ENCODE measurements at regions not wholly inside any gene's neighbourhood (a gene's known extent, or its start where the extent isn't known, plus 50 kb on each side); places are given as distances from the start of the nearest gene placed in this dataset.

DNA sequence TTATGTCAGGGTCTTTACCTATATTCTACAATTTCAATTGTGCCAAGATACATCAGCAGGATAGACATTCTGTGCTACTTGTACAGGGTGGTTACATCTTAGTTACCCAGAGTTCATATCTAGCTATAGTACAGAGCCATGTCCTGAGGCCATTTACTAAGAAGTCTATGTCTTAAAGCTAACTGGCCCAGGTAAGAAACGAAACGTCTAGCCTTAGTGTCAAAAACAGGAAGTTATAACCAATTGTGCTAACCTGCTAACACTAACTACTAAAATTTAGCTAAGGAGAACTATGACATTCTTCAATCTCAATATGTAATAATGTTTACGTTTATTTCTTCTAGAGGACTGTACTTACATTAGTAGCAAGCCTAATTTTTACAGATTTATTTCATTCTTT is 717.2 kb upstream of the UBE2E2 start:
- no peak for DNase-seq

DNA sequence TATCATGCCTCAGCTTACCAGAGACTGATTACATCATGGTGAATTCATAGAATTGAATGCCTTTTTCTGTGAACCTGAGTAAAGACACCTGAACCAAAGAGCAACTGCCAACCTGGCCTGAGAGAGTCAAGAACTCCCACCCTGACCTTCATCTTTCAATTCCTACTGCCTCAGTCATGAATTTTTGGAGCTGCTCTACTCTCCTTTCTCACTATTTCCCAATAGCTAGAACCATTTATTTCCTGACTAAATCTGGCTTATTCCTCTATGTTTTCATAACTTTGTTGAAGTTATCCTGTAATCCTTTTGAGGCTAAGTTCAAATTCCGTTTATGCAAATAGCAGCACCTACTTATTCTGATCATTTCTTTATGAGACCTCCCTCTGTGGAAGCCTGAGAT is 712.4 kb upstream of the UBE2E2 start:
- no peak for DNase-seq

DNA sequence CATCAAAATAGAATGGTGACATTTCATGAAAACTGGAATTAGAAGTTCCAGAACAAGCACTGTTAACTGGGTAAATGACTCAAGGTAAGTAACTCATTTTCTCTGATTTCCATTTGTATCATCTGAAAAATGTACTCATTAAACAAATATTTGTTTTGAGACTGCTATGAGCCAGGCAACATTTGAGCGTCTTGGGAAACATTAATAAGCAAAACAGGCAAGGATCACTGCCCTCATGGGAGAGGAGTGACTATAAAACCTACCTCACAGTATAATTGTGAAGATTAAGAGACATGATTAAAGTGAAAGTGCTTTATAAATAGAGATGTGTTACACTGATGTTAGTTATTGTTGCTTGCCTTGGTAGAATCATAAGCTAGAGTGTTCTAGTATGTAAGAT is 711.8 kb upstream of the UBE2E2 start:
- no peak for DNase-seq

DNA sequence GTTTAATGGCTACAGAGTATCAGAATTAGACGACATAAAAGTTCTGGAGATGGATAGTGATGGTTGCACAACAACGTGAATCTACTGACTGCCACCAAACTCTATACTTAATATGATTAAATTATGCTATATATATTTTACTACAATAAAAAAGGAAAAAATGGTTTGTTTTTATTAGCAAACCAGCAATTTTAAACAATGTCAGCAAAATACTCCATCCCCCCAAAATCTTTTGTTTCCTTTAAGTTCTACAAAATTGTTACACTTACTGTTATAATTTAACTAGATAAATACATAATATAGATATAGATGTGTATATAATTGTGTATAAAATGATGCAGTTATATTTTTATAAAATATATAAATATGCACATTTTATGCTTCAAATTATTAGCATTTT is 710.8 kb upstream of the UBE2E2 start:
- DNase-seq: no peak

DNA sequence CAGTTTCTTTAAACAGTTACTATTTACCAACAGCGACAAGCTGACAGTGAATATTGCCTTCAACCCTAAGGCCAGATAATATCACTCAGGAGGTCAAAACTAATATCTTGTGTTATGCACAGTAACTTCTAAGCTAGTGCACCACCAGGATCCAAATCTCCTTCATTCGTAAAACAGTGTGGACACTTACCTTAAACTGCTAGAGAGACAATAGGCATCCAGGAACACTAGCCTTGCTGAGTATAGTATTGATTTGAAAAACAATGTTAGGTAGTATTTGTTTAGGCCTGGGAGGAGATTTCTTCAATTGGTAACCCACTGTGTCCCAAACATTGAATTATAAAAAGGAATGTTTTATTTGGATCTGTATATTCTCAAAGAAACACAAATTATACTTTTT is 707.9 kb upstream of the UBE2E2 start:
- no peak for DNase-seq

DNA sequence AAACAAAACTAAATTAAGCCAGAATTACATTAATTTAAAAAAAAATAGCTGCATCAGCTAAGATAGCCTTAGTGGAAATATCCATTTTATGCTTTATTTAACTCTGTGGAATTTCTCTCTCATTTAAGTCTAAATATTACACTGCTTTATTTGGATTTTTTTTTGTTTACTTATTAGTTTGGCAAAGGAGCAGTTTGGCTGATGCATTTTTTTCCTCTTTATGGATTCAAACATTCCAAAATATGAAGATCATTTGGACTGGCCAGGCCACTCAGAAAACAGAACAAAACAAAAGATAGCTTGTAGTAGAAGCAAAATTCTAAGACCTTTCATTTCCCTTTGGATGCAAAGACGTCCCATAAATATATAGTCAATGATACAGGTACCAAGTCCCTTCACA is 707.3 kb upstream of the UBE2E2 start:
- no peak for DNase-seq

DNA sequence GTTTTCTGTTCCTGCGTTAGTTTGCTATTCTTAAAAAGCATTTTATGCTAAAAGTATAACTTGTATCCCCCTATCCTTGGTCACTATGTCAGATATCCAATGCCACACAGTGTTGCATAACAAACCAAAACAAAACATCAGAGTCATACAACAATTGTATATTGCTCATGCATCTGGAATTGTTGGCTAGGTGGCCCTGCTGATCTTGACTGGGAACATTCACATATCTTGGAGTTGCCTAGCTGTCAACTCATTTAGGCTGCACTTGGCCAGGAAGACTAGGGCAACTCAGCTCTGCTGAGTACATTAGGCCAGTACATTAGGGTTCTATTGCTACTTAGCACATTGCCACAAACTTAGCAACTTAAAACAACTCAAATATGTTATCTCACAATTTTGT is 706.5 kb upstream of the UBE2E2 start:
- DNase-seq: no peak

DNA sequence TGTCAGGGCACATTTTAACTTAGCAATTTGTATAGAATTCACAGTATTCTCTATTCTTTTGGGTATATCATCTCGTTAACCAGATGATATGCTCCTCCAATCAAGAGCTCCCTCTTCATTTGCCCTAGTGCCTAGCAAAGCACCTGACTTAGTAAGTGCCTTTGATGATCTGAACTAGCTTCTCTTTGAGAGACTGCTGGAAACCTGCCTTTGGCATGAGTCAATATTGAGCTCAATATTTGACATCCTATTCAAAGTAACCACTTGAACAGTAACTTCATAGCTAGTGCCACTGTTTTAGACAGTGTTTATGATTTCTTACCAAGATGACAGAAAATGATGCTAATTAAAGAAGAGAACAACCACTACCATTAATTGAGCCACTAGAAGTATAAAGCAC is 696.3 kb upstream of the UBE2E2 start:
- DNase-seq: no peak

DNA sequence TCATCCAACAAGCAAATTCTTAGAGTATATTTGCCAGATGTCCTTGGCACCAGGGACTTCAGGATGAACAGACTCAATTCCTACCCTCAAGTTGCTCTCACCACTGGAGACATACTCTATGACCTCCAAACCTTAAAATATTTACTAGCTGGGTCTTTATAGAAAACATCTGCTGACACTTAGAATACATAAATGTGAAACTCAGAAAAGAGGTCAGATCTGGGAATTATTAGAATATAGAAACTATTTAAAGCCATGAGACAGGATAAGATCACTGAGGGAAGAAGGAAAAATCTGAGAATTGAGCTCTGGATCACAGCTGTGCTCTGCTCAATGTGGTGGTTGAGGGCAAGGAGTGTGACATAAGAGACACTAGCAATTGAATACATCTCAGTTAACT is 695.4 kb upstream of the UBE2E2 start:
- no peak for DNase-seq

DNA sequence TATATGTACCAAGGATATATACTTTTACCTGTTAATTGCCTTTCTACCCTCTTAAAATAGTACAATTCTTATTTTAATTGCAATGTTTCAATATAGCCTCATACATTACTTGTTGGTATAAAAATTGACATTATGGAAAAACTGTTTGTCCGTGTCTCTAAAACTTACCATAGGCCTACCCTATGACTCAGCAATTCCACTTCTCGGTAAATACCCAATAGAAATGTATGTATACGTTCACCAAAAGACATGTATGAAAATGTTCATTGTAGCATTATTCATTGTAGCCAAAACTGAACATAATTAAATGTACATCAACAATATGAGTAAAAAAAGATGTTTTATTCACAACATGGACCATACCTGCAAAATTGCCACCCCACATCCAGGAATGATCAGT is 679.2 kb upstream of the UBE2E2 start:
- DNase-seq: no peak

DNA sequence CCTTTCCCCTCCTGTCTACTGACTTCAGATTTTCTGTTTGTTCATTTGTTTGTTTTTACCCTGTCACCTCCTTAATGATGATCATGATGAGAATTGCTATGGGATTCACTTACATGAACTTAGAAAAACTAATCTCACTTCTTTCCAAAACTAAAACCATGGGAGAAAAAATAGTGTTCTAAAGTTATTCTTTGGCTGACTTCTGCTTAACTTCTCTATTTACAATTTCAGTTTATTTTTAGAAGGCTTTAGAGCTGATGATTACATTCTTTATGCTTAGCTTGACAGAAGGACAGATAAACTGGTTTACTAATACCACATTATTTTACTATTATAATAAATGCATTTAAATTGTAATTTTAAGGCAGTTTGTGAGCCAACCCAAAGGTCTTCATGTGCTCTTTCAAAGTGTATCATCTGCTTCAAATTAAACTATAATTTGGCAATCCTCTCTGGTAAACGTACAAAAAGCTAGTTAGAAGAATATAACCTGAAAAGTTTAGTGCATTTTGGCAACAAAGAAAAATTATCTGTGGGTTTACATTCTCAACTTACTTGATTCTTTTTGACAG is 676.8 kb upstream of the UBE2E2 start:
- DNase-seq: peak in 2 of 4 experiments; percentile 2 to 25

DNA sequence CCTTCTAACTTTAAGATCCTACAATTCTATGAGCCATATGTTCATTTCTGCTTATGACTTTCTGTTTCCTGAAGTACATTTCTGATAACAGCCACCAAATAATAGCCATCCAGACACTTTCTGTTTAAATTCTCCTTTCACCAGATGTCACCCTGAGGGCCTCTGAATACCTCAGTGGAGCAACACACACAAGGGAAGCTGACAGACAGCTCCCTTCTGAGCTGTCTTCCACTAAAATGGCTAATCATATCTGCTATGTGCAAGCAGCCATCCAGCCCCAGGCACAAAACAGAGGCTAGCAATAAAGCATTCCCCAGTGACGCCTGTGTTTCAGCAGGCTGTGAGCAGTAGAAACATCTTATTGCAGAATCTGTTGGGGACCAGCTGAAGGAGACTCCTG is 666.6 kb upstream of the UBE2E2 start:
- DNase-seq: no peak

DNA sequence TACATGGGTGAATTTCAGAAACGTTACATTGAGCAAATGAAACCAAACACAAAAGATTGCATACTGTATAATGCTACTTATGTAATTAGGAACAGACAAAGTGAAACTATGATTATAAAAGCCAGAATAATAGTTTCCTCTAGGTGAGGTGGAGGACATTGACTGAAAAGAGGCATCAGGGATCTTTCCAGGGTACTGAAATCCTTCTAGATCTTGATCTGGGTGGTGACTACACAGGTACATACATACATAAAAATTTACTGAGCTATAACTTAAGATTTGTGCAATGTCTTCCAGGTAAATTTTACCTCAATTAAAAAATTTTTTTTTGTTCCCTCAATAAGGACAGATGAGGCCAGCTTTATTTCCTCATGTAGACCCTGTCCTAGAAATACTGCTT is 665.6 kb upstream of the UBE2E2 start:
- DNase-seq: no peak

DNA sequence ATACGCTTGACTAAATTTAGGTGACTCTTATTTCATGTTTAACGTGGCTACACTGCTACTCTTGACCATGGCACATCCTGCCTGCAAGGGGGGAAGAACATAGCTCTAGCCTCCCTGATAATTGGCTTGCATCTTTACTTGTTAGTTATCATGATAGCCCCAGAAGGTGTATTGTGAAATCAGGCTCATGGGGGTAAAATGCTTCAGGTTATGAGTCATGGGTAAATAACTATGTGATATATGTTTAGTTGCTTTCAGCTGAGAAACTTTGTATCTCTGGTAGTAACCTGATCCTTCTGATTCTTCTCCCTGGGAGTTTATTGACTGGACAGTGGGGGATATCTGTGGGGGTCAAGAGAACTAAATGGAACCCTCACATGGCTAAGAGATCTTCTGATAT is 660.8 kb upstream of the UBE2E2 start:
- no peak for DNase-seq

DNA sequence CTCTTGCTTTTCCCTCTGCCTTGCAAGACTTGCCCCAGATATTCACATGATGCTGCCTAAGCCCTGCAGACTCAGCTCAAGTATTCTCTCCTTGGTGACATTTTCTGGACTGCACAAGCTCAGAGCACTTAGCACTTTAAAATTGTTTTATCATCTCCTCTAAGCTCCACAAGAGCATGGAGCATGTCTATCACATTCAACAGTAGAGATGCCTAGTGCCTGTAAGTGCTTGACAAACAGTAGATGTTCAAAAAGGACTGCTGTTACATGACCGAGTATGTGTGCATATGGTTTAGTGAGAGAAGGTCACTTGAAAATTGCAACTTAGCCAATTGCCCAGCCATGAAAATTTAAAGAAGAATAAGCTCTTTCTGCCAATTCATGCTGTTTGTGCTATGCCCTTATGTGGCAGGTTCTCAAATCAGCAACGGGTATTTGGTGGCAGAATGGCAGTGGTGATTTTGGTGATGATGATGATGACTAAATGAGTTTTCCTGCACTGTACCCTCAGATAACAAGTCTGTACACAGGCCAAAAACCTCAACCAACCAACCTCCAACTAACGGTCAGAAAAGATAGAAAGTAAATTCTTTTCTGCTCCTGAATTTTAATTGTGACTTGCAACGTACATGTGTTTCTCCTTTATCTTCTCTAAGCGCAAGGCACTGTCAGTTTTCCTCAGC is 647.2 kb upstream of the UBE2E2 start:
- DNase-seq: no peak

DNA sequence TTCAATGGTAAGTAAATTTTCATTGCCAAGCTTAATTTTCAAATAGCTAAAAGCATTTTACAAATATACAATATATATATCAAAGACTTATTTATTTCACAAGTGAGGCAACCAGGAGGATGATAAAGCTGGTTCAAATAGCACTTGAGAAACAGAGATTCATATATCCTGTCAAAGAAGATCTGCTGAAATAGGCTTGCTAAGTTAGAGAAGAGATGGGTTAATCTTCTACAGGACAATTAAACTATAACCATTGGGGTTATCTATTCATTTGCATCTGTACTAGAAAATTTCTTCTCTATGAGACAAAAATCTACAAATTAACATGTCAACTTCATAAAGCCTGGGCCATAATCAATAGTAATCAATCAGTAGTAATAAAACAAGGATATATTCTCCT is 637.7 kb upstream of the UBE2E2 start:
- DNase-seq: no peak

DNA sequence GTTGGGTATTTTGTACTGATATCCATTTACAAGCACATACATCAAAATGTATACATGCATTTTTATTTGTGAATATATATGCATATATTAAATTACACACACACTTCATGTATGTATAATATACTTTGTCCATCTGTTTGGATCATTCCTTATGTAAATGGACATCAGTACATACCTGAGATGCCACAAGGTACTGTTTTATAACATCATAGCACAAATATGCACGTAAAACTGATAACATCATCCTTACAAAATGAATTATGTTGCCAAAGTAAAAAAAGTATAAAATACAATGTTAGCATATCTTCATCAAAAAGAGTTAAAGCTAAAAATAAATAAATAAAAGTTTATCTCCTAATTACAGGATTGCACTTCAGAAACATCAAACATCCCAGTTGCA is 634.8 kb upstream of the UBE2E2 start:
- DNase-seq: no peak

DNA sequence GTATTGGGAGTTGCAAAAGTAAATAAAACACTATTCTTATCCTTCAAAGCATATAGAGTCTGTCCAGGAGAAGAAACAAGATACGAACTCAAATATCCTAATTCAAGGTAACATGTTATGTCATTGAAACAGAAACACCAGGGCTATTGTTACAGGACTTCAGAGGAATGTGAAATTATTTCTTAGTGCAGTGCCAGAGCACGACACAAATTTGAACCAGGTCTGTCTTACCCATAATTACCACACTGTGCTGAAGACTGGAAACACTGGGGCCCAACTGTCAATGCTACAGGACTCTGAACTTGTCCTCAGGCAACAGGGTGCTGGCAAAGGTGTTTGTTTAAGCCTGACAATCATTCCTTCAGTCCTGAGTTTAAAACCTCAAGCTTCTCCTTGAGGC is 633.6 kb upstream of the UBE2E2 start:
- no peak for DNase-seq

DNA sequence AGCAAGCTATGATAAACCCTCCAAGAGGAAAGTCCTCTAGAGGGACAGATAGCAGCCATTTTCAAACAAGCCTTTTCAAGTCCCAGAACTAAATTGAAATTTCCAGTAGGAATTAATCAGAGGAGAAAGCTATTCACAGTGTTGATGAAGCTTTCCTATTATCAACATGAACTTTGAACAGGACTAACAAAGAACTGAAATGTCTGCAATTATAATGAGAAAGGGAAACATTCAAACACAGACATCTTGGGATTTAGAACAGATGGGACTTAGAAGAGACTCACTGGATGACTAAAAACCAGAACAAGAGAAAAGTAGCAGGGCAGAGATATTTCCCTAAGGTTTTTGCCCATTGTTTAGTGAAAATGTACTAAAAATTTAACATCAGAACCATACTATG is 622.1 kb upstream of the UBE2E2 start:
- no peak for DNase-seq

DNA sequence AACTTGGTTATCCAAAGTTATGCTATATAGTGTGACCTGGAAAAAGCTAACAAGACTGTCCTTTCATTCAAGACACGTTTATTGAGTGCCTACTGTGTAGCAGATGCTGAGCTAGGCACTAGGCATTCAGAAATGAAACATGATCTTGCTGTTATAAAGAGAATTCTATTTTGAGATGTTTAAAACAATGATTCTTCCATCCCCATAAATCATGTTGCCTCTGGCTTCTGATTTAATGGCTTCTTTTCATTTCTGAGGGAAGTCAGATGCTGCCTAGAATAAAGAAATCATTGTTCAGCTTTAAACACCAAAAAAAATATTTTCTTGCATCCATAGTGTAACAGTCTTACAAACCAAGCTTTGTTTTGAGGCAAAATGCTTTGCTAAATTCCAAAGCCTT is 620.9 kb upstream of the UBE2E2 start:
- no peak for DNase-seq

DNA sequence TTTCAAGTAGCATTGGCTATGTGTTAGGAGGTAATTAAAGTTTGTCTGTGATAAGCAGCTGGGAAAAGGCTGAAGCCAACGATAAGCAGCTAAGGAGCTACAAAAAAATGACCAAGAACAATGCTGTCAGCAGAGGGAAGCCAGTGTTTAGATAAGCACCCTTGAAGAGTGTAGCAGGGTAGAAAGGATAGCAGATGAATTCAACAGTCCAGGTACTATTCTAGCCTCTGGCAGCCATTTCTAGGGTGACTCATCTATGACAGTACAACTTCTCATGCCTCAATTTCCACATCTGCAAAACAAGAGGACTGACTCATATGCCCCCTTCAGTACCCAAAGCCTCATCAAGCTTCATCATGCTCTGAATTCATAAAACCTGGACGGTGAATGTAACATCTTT is 617.6 kb upstream of the UBE2E2 start:
- DNase-seq: no peak

DNA sequence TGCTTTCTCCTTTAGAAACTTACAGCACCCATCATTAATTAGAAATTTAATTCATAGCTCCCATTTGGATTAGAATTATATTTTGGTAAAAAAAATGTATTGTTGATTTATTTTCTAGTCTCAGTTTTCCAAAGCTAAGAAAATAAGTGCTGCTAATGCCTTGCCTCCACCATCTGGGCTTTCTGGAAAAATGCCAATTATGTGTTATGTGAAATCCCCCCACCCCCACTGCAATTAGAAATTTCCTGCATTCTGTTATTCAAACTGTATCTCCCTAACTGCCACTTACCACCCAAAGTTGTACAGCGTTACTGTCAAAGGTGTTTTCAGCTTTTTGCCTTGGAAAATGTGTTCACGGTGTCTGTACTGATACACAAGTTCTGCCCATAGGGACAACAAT is 617.2 kb upstream of the UBE2E2 start:
- DNase-seq: no peak

DNA sequence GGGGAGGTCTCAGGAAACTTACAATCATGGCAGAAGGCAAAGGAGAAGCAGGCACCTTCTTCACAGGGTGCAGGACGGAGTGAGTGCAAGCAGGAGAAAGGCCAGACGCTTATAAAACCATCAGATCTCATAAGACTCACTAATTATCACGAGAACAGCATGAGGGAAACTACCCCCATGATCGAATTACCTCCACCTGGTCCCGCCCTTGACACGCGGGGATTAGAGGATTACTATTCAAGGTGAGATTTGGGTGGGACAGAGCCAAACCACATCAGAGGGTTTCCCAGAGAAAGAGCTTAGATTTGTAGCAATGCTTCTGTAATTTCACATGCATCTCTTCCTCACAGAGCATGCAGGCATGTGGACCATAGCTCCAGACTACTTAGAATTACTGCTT is 615.7 kb upstream of the UBE2E2 start:
- no peak for DNase-seq

DNA sequence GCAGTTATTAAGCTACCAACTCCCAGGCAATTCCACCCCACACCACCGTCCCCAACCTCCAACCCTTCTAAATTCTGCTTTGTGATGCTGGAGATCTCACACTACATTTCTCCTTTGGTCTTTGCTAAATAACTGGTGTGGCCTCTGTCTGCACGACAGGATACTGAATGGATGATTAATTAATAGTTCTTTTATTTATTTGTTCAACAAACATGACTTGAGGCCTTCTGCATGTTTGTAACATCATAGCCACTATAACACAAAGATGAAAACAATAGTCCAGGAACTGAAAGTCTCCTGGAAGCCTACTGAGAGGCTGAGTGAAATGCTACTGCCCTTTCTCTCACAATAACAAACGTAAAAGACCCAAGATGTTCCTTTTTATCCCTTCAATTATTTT is 609.5 kb upstream of the UBE2E2 start:
- no peak for DNase-seq

DNA sequence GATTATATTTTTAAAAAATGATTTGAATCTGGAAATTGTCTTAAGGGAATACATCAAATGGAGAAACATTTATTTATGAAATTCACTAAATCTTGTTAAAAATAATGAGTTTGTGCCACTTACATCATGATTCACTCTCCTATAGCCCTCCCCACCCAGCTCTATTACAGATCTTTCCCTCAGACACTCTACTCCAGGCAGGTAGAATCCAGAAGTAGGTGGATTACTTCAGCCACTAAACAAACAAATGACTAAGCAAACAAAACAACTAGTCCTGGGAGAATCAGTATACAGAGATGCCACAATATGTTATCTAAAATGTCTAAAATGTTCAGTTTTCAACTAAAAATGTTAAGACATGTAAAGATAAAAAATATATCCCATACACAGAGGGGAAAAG is 608.1 kb upstream of the UBE2E2 start:
- DNase-seq: no peak

All from suppressor macrophage (primary cell).